ENCODE measurements at regions not wholly inside any gene's neighbourhood (a gene's known extent, or its start where the extent isn't known, plus 50 kb on each side); places are given as distances from the start of the nearest gene placed in this dataset.
A peak's percentile ranks its signal among the peaks of the same experiment; 100 is the strongest.

DNA sequence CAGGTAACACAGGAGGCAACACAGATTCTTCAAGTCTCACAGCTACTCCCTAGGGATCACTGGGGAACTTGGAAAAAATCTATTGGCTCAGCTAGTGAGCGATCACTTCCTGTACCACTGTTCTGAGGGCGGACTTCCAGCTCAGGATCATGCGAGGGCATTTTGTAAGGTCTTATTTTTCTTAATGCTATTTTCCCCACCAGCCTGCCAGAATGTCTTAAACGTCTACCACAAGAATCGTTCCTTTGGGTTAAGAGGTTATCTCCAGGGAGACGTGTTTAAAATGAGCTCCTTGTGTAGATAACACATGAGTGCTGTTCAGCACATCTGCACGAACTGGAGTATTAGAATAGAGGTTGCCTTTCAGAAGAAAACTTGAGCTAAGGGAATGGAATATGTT lies 162.6 kb downstream of the ETNK1 start:
- Histone ChIP-seq H3K27ac (peak overlapping the region in 2 of 4 donors; percentile 34), H3K27me3 (no peaks in the 10 kb centered on the region), H3K9me3 (no peaks in the 10 kb centered on the region), H3K36me3 (no peaks in the 10 kb centered on the region), H3K4me3 (no peak overlapping the region), H3K4me1 (peaks cover 0 to 24% (median 4%) of the 10 kb centered on the region in 3 donors)
- WGBS, 2 donors (ENCODE audit: low coverage in 1 of 2) = 30 to 48% methylated on average over 7 of the region's 7 CpGs
- TF ChIP-seq, protein P1, sequence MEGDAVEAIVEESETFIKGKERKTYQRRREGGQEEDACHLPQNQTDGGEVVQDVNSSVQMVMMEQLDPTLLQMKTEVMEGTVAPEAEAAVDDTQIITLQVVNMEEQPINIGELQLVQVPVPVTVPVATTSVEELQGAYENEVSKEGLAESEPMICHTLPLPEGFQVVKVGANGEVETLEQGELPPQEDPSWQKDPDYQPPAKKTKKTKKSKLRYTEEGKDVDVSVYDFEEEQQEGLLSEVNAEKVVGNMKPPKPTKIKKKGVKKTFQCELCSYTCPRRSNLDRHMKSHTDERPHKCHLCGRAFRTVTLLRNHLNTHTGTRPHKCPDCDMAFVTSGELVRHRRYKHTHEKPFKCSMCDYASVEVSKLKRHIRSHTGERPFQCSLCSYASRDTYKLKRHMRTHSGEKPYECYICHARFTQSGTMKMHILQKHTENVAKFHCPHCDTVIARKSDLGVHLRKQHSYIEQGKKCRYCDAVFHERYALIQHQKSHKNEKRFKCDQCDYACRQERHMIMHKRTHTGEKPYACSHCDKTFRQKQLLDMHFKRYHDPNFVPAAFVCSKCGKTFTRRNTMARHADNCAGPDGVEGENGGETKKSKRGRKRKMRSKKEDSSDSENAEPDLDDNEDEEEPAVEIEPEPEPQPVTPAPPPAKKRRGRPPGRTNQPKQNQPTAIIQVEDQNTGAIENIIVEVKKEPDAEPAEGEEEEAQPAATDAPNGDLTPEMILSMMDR (IDR thresholded peaks at IDR 0.05) = no peak
- peak; percentile 20 for TF ChIP-seq POLR2AphosphoS5 (IDR thresholded peaks at IDR 0.05)
- TF ChIP-seq EP300 (IDR thresholded peaks at IDR 0.05) = no peak
- no peak for TF ChIP-seq POLR2A (IDR thresholded peaks at IDR 0.05)
- ATAC-seq = no peak

DNA sequence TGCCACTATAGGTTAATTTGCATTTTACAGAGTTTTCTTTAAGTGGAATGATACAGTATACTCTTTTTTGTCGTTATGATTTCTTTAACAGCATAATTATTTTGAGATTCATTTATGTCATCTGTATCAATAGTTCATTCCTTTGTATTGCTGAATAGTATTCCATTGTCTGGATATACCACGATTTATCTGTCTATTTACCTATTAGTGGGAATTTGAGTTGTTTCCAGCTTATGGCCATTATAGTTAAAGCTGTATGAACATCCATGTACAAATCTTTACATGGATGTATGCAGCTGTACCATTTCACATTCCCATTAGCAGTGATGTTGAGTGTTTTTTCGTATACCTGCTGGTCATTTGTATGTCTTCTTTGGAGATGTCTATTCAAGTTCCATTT lies 163.9 kb downstream of the ETNK1 start:
- H3K36me3 ChIP-seq = no peaks in the 10 kb centered on the region
- no peaks in the 10 kb centered on the region for H3K27me3 ChIP-seq
- no peak overlapping the region for H3K4me3 ChIP-seq
- H3K9me3 ChIP-seq = no peaks in the 10 kb centered on the region
- WGBS, 2 donors (ENCODE audit: low coverage in 1 of 2) = 88 to 95% methylated on average over 3 of the region's 3 CpGs
- peaks cover 0 to 24% (median 4%) of the 10 kb centered on the region in 3 donors for H3K4me1 ChIP-seq
- ATAC-seq = no peak
- TF ChIP-seq POLR2A (IDR thresholded peaks at IDR 0.05) (no peak), EP300 (IDR thresholded peaks at IDR 0.05) (no peak), POLR2AphosphoS5 (IDR thresholded peaks at IDR 0.05) (no peak)
- TF ChIP-seq, protein P1 (IDR thresholded peaks at IDR 0.05) = no peak
- no peak overlapping the region for H3K27ac ChIP-seq

DNA sequence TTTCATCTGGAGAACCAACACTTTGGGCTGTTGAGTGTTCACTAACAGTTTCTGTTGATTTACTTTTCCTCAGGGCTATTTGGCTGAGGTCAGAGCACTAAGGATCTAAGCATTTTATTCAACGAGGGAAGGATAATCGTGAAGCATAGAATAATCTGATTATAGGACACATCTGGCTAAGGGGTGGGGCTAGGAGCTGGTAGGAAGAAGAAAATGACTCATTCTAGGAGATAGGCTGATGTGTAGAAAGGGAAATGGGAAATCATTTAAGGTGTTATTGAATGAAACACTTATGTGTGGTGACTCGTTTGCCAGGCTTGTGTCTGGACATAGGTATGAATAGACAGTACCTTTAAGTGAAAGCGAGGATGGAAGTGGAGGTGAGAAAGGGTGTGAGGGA lies 167.2 kb downstream of the ETNK1 start:
- no peak for TF ChIP-seq EP300 (IDR thresholded peaks at IDR 0.05)
- no peak overlapping the region for H3K27ac ChIP-seq

DNA sequence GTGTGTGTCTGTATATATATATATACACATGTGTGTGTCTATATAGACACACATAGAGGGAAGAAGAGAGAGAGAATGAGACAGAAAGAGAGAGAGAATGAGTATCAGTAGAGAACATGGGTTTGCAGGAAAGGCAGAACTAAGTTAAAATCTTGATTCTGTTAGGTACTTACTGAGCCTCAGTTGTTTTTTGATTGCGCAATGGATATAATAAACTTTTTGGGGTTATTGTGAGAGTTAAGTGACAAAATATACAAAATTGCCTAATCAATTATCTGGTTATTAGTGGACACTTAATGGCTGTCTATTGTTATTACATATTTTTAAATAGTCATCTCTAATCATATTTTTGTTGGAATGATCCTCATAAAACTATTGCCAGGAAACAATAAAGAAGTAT lies 169.0 kb downstream of the ETNK1 start:
- no peak for ATAC-seq
- no peak overlapping the region for H3K4me3 ChIP-seq

More for the DNA sequence above, 167.2 kb downstream of the ETNK1 start:
- ATAC-seq = no peak
- Histone ChIP-seq H3K9me3 (no peaks in the 10 kb centered on the region), H3K4me1 (peaks cover 0 to 16% (median 6%) of the 10 kb centered on the region in 3 donors), H3K4me3 (no peak overlapping the region), H3K36me3 (no peaks in the 10 kb centered on the region), H3K27me3 (no peaks in the 10 kb centered on the region)
- WGBS, 2 donors (ENCODE audit: low coverage in 1 of 2) = 50 to 71% methylated on average over 2 to 4 of the region's 4 CpGs

DNA sequence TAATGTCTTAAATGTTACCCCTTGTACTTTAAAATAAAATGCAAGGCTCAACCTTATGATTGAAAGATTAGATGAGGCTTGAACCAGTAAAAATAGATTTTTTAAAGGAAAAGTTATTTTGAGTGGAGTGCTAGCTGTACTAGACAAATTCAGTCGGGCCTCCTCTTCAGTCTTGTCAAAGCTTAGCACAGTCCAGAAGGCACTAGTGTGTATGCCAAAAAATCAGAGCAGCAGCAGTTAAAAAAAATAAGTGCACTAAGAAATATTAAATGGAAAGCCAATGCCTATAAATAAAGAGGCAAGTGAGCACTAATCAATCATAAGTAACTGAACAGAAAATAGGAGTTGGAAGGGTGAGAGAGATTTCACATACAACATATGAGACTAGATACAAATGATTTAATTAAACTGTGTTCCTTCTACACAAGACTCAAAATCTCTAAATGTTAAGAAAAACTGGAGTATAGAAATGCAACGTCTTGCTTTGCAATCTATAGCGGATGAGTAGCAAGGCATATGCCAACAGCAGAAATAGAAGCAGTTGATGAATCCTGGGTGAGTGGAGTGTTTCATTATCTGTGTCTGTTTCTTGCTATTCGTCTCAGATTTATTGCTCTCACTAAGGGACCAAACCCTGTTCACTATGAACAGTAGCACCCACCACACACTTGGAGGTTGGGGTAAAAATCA lies 172.1 kb downstream of the ETNK1 start:
- TF ChIP-seq POLR2AphosphoS5 (IDR thresholded peaks at IDR 0.05) (no peak), EP300 (IDR thresholded peaks at IDR 0.05) (no peak), POLR2A (IDR thresholded peaks at IDR 0.05) (no peak)
- TF ChIP-seq, protein P1 (IDR thresholded peaks at IDR 0.05) = no peak
- 50% methylated on average over 4 of the region's 4 CpGs for WGBS, 2 donors (ENCODE audit: low coverage in 1 of 2)
- no peak for ATAC-seq

More for the DNA sequence above, 169.0 kb downstream of the ETNK1 start:
- Histone ChIP-seq H3K4me1 (peaks cover 0 to 16% (median 9%) of the 10 kb centered on the region in 3 donors), H3K36me3 (no peaks in the 10 kb centered on the region), H3K9me3 (no peaks in the 10 kb centered on the region), H3K27ac (no peak overlapping the region), H3K27me3 (no peaks in the 10 kb centered on the region)
- 68 to 82% methylated on average over 1 of the region's 1 CpG for WGBS, 2 donors (ENCODE audit: low coverage in 1 of 2)
- no peak for TF ChIP-seq POLR2AphosphoS5 (IDR thresholded peaks at IDR 0.05)
- TF ChIP-seq, protein P1 (IDR thresholded peaks at IDR 0.05) = no peak
- TF ChIP-seq POLR2A (IDR thresholded peaks at IDR 0.05) = no peak
- TF ChIP-seq EP300 (IDR thresholded peaks at IDR 0.05) = no peak

More for the DNA sequence above, 172.1 kb downstream of the ETNK1 start:
- Histone ChIP-seq H3K36me3 (no peaks in the 10 kb centered on the region), H3K4me1 (peaks cover 0 to 20% (median 9%) of the 10 kb centered on the region in 3 donors), H3K4me3 (no peak overlapping the region), H3K9me3 (no peaks in the 10 kb centered on the region), H3K27ac (no peak overlapping the region), H3K27me3 (no peaks in the 10 kb centered on the region)
